Tibial nerve (tissue), 4 donors: ENCODE measurements at regions not wholly inside any gene's neighbourhood (a gene's known extent, or its start where the extent isn't known, plus 50 kb on each side); places are given as distances from the start of the nearest gene placed in this dataset.
"Not testable (repeated sequence)": the region's sequence is repeated elsewhere in the genome, so short reads cannot be mapped to it uniquely, and the experiment has no call there.

Experiments
- DNase-seq, 2 donors: peaks; one replicate each; pipeline ENCODE4 v3.0.0-alpha.2; 2019; ENCODE audit warnings: low spot score in 2 of 2
- H3K27ac ChIP-seq, 4 donors: fragments of 200-600 bp; sonication (generic) in 3 of 4; one replicate each; pipeline ENCODE4 v1.5.1; 2017 to 2019; ENCODE audit warnings: mild to moderate bottlenecking in 1 of 4
- H3K27me3 ChIP-seq, 2 donors: fragments of 200-600 bp; sonication (generic) in 1 of 2; one replicate each; pipeline versions ENCODE4 v1.5.1 to v1.6.0; 2017 to 2019
- H3K36me3 ChIP-seq, 3 donors: fragments of 200-600 bp; sonication (generic); one replicate each; pipeline ENCODE4 v1.5.1; 2018 to 2019
- H3K4me1 ChIP-seq, 4 donors: fragments of 200-600 bp; sonication (generic) in 3 of 4; one replicate each; pipeline ENCODE4 v1.5.1; 2017 to 2019
- H3K4me3 ChIP-seq, 4 donors: fragments of 200-600 bp; sonication (generic) in 3 of 4; one replicate each; pipeline ENCODE4 v1.5.1; 2017 to 2019; ENCODE audit warnings: mild to moderate bottlenecking in 1 of 4, moderate library complexity in 1 of 4
- H3K9me3 ChIP-seq, 4 donors: fragments of 200-600 bp; sonication (generic) in 3 of 4; one replicate each; pipeline ENCODE4 v1.5.1; 2017 to 2019
- CTCF ChIP-seq, 5 experiments: fragments of 200-600 bp in 3 of 5; fragments of 450-650 bp in 2 of 5; sonication (generic) in 3 of 5; IDR thresholded peaks; one replicate each; pipeline ENCODE4 v1.5.1; 2016 to 2019; ENCODE audit warnings: antibody characterized with exemption in 5 of 5, mild to moderate bottlenecking in 3 of 5, moderate library complexity in 2 of 5
- EP300 ChIP-seq, 2 donors: sonication (generic); formaldehyde crosslinking; IDR thresholded peaks; one replicate each; pipeline ENCODE4 v1.6.1; 2017; ENCODE audit warnings: antibody characterized with exemption in 2 of 2, mild to moderate bottlenecking in 1 of 2
- POLR2A ChIP-seq, 2 donors: fragments of 450-650 bp; IDR thresholded peaks; one replicate each; pipeline ENCODE4 v1.6.1; 2017; ENCODE audit warnings: antibody characterized with exemption in 2 of 2, mild to moderate bottlenecking in 2 of 2, moderate library complexity in 2 of 2
- WGBS, 2 donors: methylation state at CpG; one replicate each; pipeline ENCODE4 v1.1.5; 2018; 5-methylcytosine and 5-hydroxymethylcytosine counted together

DNA sequence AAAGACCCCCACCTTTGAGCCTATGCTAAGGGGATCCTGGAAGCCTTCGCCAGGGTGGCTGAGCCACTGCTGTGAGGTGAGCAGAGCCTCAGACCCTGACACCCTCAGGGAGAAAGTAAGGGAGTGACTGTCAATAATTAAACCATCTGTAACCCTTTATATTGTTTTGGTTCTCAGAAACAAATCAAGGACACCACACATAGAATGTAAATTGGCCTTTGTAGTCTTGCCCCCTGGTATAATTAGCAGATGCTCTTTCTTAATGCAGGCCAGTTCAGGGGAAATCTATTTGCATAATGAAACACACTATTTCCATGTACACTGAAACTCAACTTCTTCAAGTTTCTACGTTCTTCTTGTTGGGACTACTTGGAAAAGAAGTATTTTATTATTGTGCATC is 127.7 kb upstream of the EDNRB start:
- WGBS, 2 donors: 40 to 42% methylated on average over 2 of the region's 2 CpGs
- Histone ChIP-seq H3K4me1 (no peaks in the 10 kb centered on the region), H3K36me3 (no peaks in the 10 kb centered on the region), H3K4me3 (no peak overlapping the region), H3K27ac (no peak overlapping the region), H3K27me3 (no peaks in the 10 kb centered on the region), H3K9me3 (no peaks in the 10 kb centered on the region)
- TF ChIP-seq CTCF (IDR thresholded peaks at IDR 0.05) (no peak), EP300 (IDR thresholded peaks at IDR 0.05) (no peak), POLR2A (IDR thresholded peaks at IDR 0.05) (no peak)
- DNase-seq: no peak

DNA sequence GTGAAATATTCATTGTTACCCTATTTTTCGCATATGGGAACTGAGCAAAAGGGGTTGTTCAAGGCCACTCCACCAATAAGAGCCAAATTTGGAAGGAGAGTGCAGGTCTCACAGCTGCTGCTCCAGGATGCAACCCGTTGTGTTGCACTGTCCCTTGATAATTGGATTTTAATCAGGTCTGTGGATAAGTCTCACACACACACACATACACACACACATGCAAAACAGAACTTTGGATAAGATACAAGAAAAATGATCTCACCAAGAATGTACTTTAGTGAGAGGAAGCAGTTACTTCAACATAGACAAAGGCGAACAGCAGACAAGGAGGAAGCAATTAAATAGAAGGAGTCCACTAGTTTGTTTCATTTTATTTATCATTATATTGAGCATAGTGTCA is 127.3 kb upstream of the EDNRB start:
- Histone ChIP-seq H3K36me3 (no peaks in the 10 kb centered on the region), H3K4me1 (no peaks in the 10 kb centered on the region), H3K4me3 (no peak overlapping the region), H3K27me3 (no peaks in the 10 kb centered on the region), H3K27ac (no peak overlapping the region), H3K9me3 (no peaks in the 10 kb centered on the region)
- TF ChIP-seq POLR2A (IDR thresholded peaks at IDR 0.05) (no peak), CTCF (IDR thresholded peaks at IDR 0.05) (no peak), EP300 (IDR thresholded peaks at IDR 0.05) (no peak)
- no peak for DNase-seq
- WGBS, 2 donors: 49 to 50% methylated on average over 3 of the region's 3 CpGs

DNA sequence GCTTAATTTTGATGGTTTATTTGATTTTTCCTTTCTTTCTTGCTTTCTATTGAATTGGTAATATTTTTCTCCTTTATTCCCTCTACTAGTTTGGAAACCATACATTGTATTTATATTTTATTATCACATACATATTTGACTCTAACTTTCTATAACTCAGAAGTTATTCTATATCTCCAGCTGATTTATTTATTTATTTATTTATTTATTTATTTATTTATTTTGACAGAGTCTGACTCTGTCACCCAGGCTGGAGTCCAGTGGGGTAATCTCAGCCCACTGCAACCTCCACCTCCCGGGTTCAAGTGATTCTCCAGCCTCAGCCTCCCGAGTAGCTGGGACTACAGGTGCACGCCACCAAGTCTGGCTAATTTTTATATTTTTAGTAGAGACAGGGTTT is 122.7 kb upstream of the EDNRB start:
- WGBS, 2 donors: 94 to 96% methylated on average over 3 of the region's 3 CpGs
- not testable (repeated sequence) for DNase-seq

DNA sequence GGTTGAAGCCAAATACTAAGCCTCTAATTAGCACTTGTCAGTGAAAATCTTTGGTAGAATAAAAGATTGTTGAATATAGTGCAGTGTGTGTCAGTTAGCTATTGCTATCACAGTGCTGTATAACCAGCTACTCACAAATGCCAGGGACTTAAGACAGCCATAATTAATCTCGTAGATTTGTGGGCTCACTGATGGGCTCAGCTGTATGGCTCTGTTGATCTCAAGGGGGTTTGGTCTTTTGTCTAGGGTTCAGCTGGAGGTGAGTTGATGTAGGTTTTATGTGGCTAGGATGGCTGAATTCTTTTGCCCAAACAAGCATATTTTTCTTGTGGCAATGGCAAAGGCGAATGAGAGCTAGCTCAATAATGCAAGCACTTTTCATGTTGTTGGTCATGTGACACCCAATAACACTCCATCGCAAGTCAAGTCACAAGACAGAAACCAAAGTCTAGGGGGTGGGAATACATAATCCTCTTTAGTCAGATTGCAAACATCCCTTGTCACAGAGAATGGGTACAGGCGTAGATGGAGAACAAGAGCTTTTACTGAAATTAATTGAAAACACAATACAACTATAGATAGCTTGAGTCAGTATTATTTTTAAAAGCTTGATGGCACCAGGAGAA is 121.7 kb upstream of the EDNRB start:
- no peak for DNase-seq
- TF ChIP-seq POLR2A (IDR thresholded peaks at IDR 0.05): no peak
- TF ChIP-seq EP300 (IDR thresholded peaks at IDR 0.05): no peak
- TF ChIP-seq CTCF (IDR thresholded peaks at IDR 0.05): no peak
- H3K27me3 ChIP-seq: no peaks in the 10 kb centered on the region
- 76% methylated on average over 4 of the region's 4 CpGs for WGBS, 2 donors
- H3K27ac ChIP-seq: no peak overlapping the region
- H3K36me3 ChIP-seq: no peaks in the 10 kb centered on the region
- no peaks in the 10 kb centered on the region for H3K9me3 ChIP-seq
- no peak overlapping the region for H3K4me3 ChIP-seq
- H3K4me1 ChIP-seq: no peaks in the 10 kb centered on the region

More for the DNA sequence above, 122.7 kb upstream of the EDNRB start:
- not testable (repeated sequence) for H3K4me1 ChIP-seq, H3K4me3 ChIP-seq, H3K27me3 ChIP-seq, H3K9me3 ChIP-seq, H3K27ac ChIP-seq, H3K36me3 ChIP-seq

DNA sequence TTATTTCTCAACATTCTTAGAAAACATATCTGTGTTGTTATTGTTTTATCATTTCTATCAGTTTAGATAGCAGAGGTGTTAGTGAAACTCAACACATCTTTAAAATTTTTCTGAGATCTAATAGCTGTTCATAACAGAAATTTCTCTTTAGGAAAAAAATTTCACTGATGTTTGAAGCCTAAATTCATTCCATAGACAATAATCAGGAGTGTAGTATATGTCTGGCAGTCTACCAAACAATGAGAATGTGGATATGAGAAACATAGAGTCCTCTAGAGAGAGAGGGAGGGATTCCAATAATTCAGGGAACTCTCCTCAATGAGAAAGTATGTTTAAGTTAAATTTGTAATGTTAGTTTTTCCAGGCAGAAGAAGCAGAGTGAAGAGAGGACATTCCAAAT is 118.2 kb upstream of the EDNRB start:
- Histone ChIP-seq H3K36me3 (no peaks in the 10 kb centered on the region), H3K27ac (no peak overlapping the region), H3K4me1 (no peaks in the 10 kb centered on the region), H3K4me3 (no peak overlapping the region), H3K27me3 (no peaks in the 10 kb centered on the region), H3K9me3 (no peaks in the 10 kb centered on the region)
- no peak for TF ChIP-seq CTCF (IDR thresholded peaks at IDR 0.05)
- no peak for TF ChIP-seq POLR2A (IDR thresholded peaks at IDR 0.05)
- TF ChIP-seq EP300 (IDR thresholded peaks at IDR 0.05): no peak
- no peak for DNase-seq

DNA sequence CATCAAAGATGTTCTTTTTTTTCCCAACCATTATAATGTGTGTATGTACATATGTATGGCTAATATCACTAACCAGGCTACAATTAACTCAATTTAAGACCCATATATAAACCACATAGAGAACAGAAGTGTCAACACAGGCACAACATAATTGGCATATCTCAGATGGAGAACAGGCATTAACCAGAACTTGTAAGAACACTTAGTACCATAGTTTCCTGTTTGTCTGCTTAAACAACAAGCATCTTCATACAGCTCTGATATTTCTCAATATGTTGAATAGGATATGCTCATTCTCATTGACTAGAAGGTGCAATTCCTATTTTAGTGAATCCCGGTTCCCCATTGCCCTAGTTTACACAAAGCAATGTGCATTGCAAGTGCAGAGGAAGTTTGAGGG is 116.9 kb upstream of the EDNRB start:
- Histone ChIP-seq H3K27ac (no peak overlapping the region), H3K4me1 (no peaks in the 10 kb centered on the region), H3K27me3 (no peaks in the 10 kb centered on the region), H3K36me3 (no peaks in the 10 kb centered on the region), H3K4me3 (no peak overlapping the region), H3K9me3 (no peaks in the 10 kb centered on the region)
- no peak for TF ChIP-seq POLR2A (IDR thresholded peaks at IDR 0.05)
- no peak for TF ChIP-seq CTCF (IDR thresholded peaks at IDR 0.05)
- TF ChIP-seq EP300 (IDR thresholded peaks at IDR 0.05): peak in 1 of 2 donors; percentile 25
- WGBS, 2 donors: 50 to 83% methylated on average over 1 of the region's 1 CpG
- no peak for DNase-seq
